Natural killer cell (primary cell): ENCODE measurements at regions not wholly inside any gene's neighbourhood (a gene's known extent, or its start where the extent isn't known, plus 50 kb on each side); places are given as distances from the start of the nearest gene placed in this dataset.

ENCODE experiments used
- ATAC-seq, 3 donors: fragments of 150-1000 bp in 2 of 3; fragments of 200-7000 bp in 1 of 3; cut with Tn5 transposase; 1 replicate in 1 of 3; 2 replicates in 2 of 3; pipeline ENCODE4 v1.10.0; 2021; ENCODE audit warnings: mild to moderate bottlenecking in 2 of 3, moderate library complexity in 2 of 3
- DNase-seq, 2 donors: peaks; one replicate each; pipeline versions ENCODE4 v3.0.0 to v3.0.0-alpha.2; 2013 to 2021; ENCODE audit warnings: mixed read lengths in 1 of 2
- H3K27ac ChIP-seq: one replicate; pipeline ENCODE4 v1.5.1; 2013; ENCODE audit warnings: mild to moderate bottlenecking, low read length
- H3K27me3 ChIP-seq: one replicate; pipeline ENCODE4 v1.6.1; 2013; ENCODE audit warnings: low read length; ENCODE audit not compliant: control insufficient read depth, insufficient read depth
- H3K36me3 ChIP-seq: one replicate; pipeline ENCODE4 v1.6.1; 2013; ENCODE audit warnings: low read length; ENCODE audit not compliant: control insufficient read depth, insufficient read depth
- H3K4me1 ChIP-seq: one replicate; pipeline ENCODE4 v1.6.1; 2013; ENCODE audit warnings: low read length; ENCODE audit not compliant: control insufficient read depth, insufficient read depth
- H3K4me3 ChIP-seq: one replicate; pipeline ENCODE4 v1.5.1; 2013; ENCODE audit warnings: low read length
- H3K9me3 ChIP-seq: one replicate; pipeline ENCODE4 v1.6.1; 2013; ENCODE audit warnings: low read length; ENCODE audit not compliant: control insufficient read depth, insufficient read depth
- H3K27ac Mint-ChIP-seq, 2 donors: one replicate each; pipeline ENCODE4 v1.8.0; 2022; ENCODE audit warnings: mild to moderate bottlenecking in 2 of 2, mixed read lengths in 2 of 2, moderate library complexity in 1 of 2
- H3K27me3 Mint-ChIP-seq, 2 donors: one replicate each; pipeline ENCODE4 v1.8.0; 2022; ENCODE audit warnings: low read depth in 2 of 2, mixed read lengths in 2 of 2
- H3K36me3 Mint-ChIP-seq: one replicate; pipeline ENCODE4 v1.8.0; 2022; ENCODE audit warnings: mixed read lengths
- H3K4me1 Mint-ChIP-seq, 2 donors: one replicate each; pipeline ENCODE4 v1.8.0; 2022; ENCODE audit warnings: mixed read lengths in 2 of 2
- H3K4me3 Mint-ChIP-seq: one replicate; pipeline ENCODE4 v1.8.0; 2022; ENCODE audit warnings: mild to moderate bottlenecking, moderate library complexity, mixed read lengths
- H3K9me3 Mint-ChIP-seq, 2 donors: one replicate each; pipeline ENCODE4 v1.8.0; 2022; ENCODE audit warnings: mixed read lengths in 2 of 2
- CTCF ChIP-seq: fragments of 200-600 bp; IDR thresholded peaks from one replicate; pipeline ENCODE4 v1.8.0; 2022; ENCODE audit warnings: antibody characterized with exemption
- WGBS: methylation state at CpG from one replicate; pipeline ENCODE4 v1.1.7; 2013; ENCODE audit warnings: missing lambda C conversion rate; ENCODE audit not compliant: insufficient coverage; 5-methylcytosine and 5-hydroxymethylcytosine counted together
- intact Hi-C: fragments of 100-400 bp; cut with micrococcal nuclease; formaldehyde crosslinking; loops from one replicate; pipeline ENCODE4 v1.14.2; 2022

DNA sequence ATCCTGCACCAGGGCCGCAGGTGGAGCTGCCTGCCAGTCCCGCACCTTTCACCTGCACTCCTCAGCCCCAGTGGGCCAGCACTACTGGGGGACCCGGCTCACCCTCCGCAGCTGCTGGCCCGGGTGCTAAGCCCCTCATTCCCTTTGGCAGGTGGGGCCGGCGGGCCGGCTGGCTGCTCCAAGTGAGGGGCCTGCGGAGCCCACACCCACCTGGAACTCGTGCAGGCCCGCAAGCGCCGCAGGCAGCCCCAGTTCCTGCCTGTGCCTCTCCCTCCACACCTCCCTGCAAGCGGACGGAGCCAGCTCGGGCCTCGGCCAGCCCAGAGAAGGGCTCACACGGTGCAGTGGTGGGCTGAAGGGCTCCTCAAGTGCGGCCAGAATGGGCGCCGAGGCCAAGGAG, 199.0 kb upstream of the HS3ST5 start:
- H3K27ac Mint-ChIP-seq = no peak overlapping the region
- H3K4me1 ChIP-seq = no peaks in the 10 kb centered on the region
- H3K9me3 Mint-ChIP-seq = peaks cover 15 to 21% of the 10 kb centered on the region in 2 donors
- DNase-seq (no peak), ATAC-seq (no peak)
- H3K27me3 ChIP-seq = no peaks in the 10 kb centered on the region
- H3K27me3 Mint-ChIP-seq = no peaks in the 10 kb centered on the region
- no peaks in the 10 kb centered on the region for H3K36me3 ChIP-seq
- H3K36me3 Mint-ChIP-seq = no peaks in the 10 kb centered on the region
- H3K4me3 Mint-ChIP-seq = no peak overlapping the region
- no peaks in the 10 kb centered on the region for H3K4me1 Mint-ChIP-seq
- H3K27ac ChIP-seq = no peak overlapping the region
- WGBS = 92% methylated on average over 21 of the region's 21 CpGs
- no peak for TF ChIP-seq CTCF
- intact Hi-C loops = no loop called here
- no peak overlapping the region for H3K4me3 ChIP-seq
- peaks cover 5% of the 10 kb centered on the region for H3K9me3 ChIP-seq

- H3K4me1 ChIP-seq = no peaks in the 10 kb centered on the region
- TF ChIP-seq CTCF = no peak
- Mint-ChIP-seq H3K27me3 (no peaks in the 10 kb centered on the region), H3K4me3 (no peak overlapping the region), H3K9me3 (peaks cover 13 to 14% of the 10 kb centered on the region in 2 donors), H3K4me1 (no peaks in the 10 kb centered on the region), H3K36me3 (peaks cover 15% of the 10 kb centered on the region), H3K27ac (no peak overlapping the region)
- DNase-seq = no peak
- no peak overlapping the region for H3K27ac ChIP-seq
- WGBS = 88% methylated on average over 3 of the region's 3 CpGs
- intact Hi-C loops = no loop called here
- no peaks in the 10 kb centered on the region for H3K36me3 ChIP-seq
- H3K4me3 ChIP-seq = no peak overlapping the region
- H3K9me3 ChIP-seq = peaks cover 8% of the 10 kb centered on the region
- ATAC-seq = no peak
- no peaks in the 10 kb centered on the region for H3K27me3 ChIP-seq
Observed at GRCh38 chr6:114537977-114538376, 195.2 kb upstream of the HS3ST5 start.

- H3K4me1 Mint-ChIP-seq = no peaks in the 10 kb centered on the region
- no peak overlapping the region for H3K27ac Mint-ChIP-seq
- intact Hi-C loops = no loop called here
- no peaks in the 10 kb centered on the region for H3K36me3 ChIP-seq
- no peak overlapping the region for H3K4me3 ChIP-seq
- ATAC-seq (no peak), DNase-seq (no peak)
- H3K4me3 Mint-ChIP-seq = no peak overlapping the region
- peaks cover 3% of the 10 kb centered on the region for H3K9me3 ChIP-seq
- H3K9me3 Mint-ChIP-seq = peaks cover 11% of the 10 kb centered on the region in 2 donors
- H3K4me1 ChIP-seq = no peaks in the 10 kb centered on the region
- no peaks in the 10 kb centered on the region for H3K27me3 Mint-ChIP-seq
- no peak for TF ChIP-seq CTCF
- 89% methylated on average over 4 of the region's 4 CpGs for WGBS
- no peak overlapping the region for H3K27ac ChIP-seq
- no peaks in the 10 kb centered on the region for H3K27me3 ChIP-seq
- peaks cover 20% of the 10 kb centered on the region for H3K36me3 Mint-ChIP-seq
Observed at GRCh38 chr6:114534813-114535212, 192.0 kb upstream of the HS3ST5 start.

GRCh38 chr6:114524081-114524480, 181.3 kb upstream of the HS3ST5 start:
- no peak for TF ChIP-seq CTCF
- intact Hi-C loops = no loop called here
- no peaks in the 10 kb centered on the region for H3K27me3 ChIP-seq
- peaks cover 9% of the 10 kb centered on the region for H3K9me3 ChIP-seq
- H3K4me3 ChIP-seq = no peak overlapping the region
- Mint-ChIP-seq H3K27me3 (no peaks in the 10 kb centered on the region), H3K36me3 (no peaks in the 10 kb centered on the region), H3K27ac (no peak overlapping the region), H3K4me1 (no peaks in the 10 kb centered on the region), H3K4me3 (no peak overlapping the region), H3K9me3 (peaks cover 13 to 22% of the 10 kb centered on the region in 2 donors)
- ATAC-seq (no peak), DNase-seq (no peak)
- H3K36me3 ChIP-seq = no peaks in the 10 kb centered on the region
- no peaks in the 10 kb centered on the region for H3K4me1 ChIP-seq
- no peak overlapping the region for H3K27ac ChIP-seq
